Ectodermal cell (in vitro differentiated cells): ENCODE measurements at regions not wholly inside any gene's neighbourhood (a gene's known extent, or its start where the extent isn't known, plus 50 kb on each side); places are given as distances from the start of the nearest gene placed in this dataset.
"Not testable (repeated sequence)": the region's sequence is repeated elsewhere in the genome, so short reads cannot be mapped to it uniquely, and the experiment has no call there.

Experiments
- H3K27ac ChIP-seq: 2 replicates; pipeline ENCODE4 v1.7.0; 2013; ENCODE audit warnings: mild to moderate bottlenecking, low read depth, low read length; ENCODE audit not compliant: insufficient read depth, poor library complexity, severe bottlenecking
- H3K27me3 ChIP-seq: 2 replicates; pipeline ENCODE4 v1.7.0; 2013; ENCODE audit warnings: mild to moderate bottlenecking, low read length; ENCODE audit not compliant: insufficient read depth, control insufficient read depth, poor library complexity, severe bottlenecking
- H3K36me3 ChIP-seq: one replicate; pipeline ENCODE4 v1.7.0; 2013; ENCODE audit warnings: low read length; ENCODE audit not compliant: control insufficient read depth, insufficient read depth
- H3K4me1 ChIP-seq: one replicate; pipeline ENCODE4 v1.7.0; 2013; ENCODE audit warnings: low read length; ENCODE audit not compliant: control insufficient read depth, insufficient read depth
- H3K4me3 ChIP-seq: 2 replicates; pipeline ENCODE4 v1.7.0; 2013; ENCODE audit warnings: low read depth, low read length, control low read depth; ENCODE audit not compliant: insufficient read depth
- H3K9me3 ChIP-seq: 2 replicates; pipeline ENCODE4 v1.7.0; 2013; ENCODE audit warnings: mild to moderate bottlenecking, low read length, moderate library complexity; ENCODE audit not compliant: control insufficient read depth
- WGBS, 2 experiments: methylation state at CpG; one replicate each; pipeline ENCODE4 v1.1.7; 2013; ENCODE audit warnings: missing lambda C conversion rate in 2 of 2; 5-methylcytosine and 5-hydroxymethylcytosine counted together

DNA sequence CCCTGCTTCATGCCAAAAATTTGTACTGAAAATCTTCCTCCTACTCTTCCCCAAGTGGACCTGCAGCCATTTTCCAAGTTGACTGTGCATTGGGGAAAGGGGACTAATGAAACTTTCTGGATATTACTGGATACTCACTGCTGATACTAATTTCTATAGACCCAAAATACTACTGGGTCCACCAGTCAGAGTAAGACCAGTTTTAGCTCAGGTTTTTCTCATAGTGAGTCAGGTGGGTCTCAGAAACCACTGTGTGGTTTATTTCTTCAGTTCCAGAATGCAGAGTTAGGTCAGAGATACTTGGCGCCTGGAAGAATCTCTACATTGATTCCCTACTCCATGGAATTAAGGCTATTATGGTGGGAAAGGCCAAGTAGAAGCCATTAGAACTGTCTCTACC lies 274.8 kb upstream of the SYNCRIP start:
- Histone ChIP-seq H3K9me3 (no peaks in the 10 kb centered on the region), H3K27ac (no peak overlapping the region), H3K4me3 (no peak overlapping the region), H3K36me3 (no peaks in the 10 kb centered on the region), H3K27me3 (no peaks in the 10 kb centered on the region), H3K4me1 (no peaks in the 10 kb centered on the region)
- 95% methylated on average over 1 of the region's 1 CpG; no CpG with 5 or more reads in 1 of the 2 experiments for WGBS, 2 experiments

DNA sequence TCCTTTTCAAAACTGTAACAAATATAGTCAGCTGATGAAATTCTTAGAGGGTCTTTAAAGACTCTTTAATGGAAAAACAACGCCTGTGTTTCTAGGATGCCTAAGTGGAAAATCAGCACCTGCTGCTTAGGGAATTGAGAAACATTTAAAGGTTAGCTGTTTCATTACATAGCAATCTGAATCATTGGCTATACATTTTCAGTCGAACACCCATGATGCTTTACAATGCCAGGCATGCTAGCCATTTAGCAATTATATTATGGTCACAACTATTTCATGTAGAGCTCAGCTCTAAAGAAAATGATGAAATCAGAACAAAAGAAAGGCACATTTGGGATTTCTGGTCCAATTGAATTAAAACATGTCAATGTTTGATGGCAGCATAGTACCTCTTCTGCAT lies 270.3 kb upstream of the SYNCRIP start:
- no peaks in the 10 kb centered on the region for H3K27me3 ChIP-seq
- no peaks in the 10 kb centered on the region for H3K36me3 ChIP-seq
- no peak overlapping the region for H3K4me3 ChIP-seq
- no peak overlapping the region for H3K27ac ChIP-seq
- no peaks in the 10 kb centered on the region for H3K4me1 ChIP-seq
- WGBS, 2 experiments: 86 to 93% methylated on average over 2 of the region's 2 CpGs
- H3K9me3 ChIP-seq: peaks cover 2% of the 10 kb centered on the region

DNA sequence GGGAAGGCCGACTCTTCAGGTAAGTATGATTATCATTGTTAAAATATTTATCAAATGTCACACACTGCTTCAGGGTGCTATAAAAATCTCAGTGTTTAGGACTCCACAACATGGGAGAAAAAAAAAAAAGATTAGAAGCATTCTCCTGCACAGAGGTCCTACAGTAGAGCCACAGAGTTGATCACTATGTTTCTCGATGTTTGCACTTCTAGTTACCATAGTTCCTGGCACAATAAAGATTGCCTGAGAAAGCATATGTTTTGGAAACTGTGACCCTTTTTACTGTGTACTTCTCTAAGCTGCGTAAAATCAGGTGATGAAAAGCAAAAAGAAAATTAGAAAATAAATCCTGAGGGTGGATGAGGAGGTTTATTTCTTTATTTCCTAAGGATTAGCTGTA lies 269.9 kb upstream of the SYNCRIP start:
- no peaks in the 10 kb centered on the region for H3K4me1 ChIP-seq
- H3K4me3 ChIP-seq: no peak overlapping the region
- H3K36me3 ChIP-seq: no peaks in the 10 kb centered on the region
- peaks cover 2% of the 10 kb centered on the region for H3K9me3 ChIP-seq
- 98% methylated on average over 2 of the region's 3 CpGs for WGBS, 2 experiments
- H3K27me3 ChIP-seq: no peaks in the 10 kb centered on the region
- H3K27ac ChIP-seq: no peak overlapping the region

DNA sequence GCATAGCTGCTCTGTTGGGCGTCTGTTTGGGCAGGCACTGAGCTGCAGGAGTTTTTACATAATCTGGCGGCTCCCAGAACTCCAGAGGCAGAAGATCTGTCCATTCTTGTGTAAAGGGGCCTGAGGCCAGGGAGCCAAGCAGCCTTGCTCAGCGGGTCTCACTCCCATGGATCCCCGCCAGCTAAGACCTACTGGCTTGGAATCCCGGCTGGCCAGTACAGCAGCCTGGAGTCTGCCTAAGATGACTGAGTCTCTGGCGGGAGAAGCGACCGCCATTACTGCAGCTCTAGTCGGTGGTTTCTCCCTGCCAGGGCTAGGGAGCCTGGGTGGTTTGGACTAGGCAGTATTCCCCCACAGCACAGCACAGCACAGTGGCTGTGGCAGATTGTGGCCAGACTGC lies 268.4 kb upstream of the SYNCRIP start:
- H3K4me1 ChIP-seq: no peaks in the 10 kb centered on the region
- 88 to 93% methylated on average over 9 of the region's 9 CpGs for WGBS, 2 experiments
- H3K27me3 ChIP-seq: no peaks in the 10 kb centered on the region
- H3K27ac ChIP-seq: no peak overlapping the region
- H3K9me3 ChIP-seq: peaks cover 2% of the 10 kb centered on the region
- no peaks in the 10 kb centered on the region for H3K36me3 ChIP-seq
- no peak overlapping the region for H3K4me3 ChIP-seq

DNA sequence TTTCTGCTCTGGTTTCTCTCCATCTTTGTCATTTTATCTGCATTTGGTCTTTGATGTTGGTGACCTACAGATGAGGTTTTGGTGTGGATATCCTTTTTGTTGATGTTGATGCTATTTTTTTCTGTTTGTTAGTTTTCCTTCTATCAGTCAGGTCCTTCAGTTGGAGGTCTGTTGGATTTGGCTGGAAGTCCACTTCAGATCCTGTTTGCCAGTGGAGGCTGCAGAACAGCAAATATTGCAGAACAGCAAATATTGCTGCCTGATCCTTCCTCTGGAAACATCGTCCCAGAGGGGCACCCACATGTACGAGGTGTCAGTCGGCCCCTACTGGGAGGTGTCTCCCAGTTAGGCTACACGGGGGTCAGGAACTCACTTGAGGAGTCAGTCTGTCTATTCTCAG lies 265.4 kb upstream of the SYNCRIP start:
- H3K4me3 ChIP-seq, H3K27me3 ChIP-seq, H3K9me3 ChIP-seq, H3K4me1 ChIP-seq, H3K36me3 ChIP-seq, H3K27ac ChIP-seq: not testable (repeated sequence)
- WGBS, 2 experiments: 89 to 91% methylated on average over 4 of the region's 4 CpGs

DNA sequence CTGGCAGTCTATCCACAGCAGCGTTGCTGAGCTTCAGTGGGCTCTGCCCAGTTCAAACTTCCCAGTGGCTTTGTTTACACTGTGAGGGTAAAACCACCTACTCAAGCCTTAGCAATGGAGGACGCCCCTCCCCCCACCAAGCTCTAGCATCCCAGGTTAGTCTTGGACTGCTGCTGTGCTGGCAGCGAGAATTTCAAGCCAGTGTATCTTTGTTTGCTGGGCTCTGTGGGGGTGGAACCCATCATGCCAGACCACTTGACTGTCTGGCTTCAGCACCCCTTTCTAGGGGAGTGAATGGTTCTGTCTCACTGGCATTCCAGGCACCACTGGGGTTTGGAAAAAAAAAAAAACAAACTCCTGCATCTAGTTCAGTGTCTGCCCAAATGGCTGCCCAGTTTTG lies 249.7 kb upstream of the SYNCRIP start:
- H3K4me3 ChIP-seq: no peak overlapping the region
- WGBS, 2 experiments: 54 to 55% methylated on average over 3 of the region's 3 CpGs
- no peaks in the 10 kb centered on the region for H3K27me3 ChIP-seq
- no peak overlapping the region for H3K27ac ChIP-seq
- H3K36me3 ChIP-seq: no peaks in the 10 kb centered on the region
- H3K9me3 ChIP-seq: no peaks in the 10 kb centered on the region
- peaks cover 10% of the 10 kb centered on the region for H3K4me1 ChIP-seq

DNA sequence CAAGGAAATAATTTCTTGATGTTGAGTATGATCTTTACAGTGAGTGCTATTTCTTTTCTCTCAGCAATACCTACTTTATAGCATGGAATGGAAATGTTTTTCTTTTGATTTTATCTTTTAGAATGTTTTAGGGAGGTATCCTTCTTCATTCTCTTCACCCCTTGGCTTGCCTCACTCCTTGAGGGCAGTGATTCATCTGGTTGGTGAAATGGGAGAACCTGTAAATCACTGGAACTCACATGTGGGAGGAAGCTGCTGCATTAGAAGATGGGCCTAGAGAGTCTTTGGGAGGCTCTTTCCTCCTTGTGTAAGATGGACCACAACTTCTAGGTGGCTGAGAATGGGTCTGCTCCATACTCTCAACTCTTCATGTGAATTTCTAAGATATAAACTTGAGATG lies 244.8 kb upstream of the SYNCRIP start:
- Histone ChIP-seq H3K4me3 (no peak overlapping the region), H3K4me1 (peaks cover 7% of the 10 kb centered on the region), H3K27ac (no peak overlapping the region), H3K27me3 (no peaks in the 10 kb centered on the region), H3K9me3 (no peaks in the 10 kb centered on the region), H3K36me3 (no peaks in the 10 kb centered on the region)

DNA sequence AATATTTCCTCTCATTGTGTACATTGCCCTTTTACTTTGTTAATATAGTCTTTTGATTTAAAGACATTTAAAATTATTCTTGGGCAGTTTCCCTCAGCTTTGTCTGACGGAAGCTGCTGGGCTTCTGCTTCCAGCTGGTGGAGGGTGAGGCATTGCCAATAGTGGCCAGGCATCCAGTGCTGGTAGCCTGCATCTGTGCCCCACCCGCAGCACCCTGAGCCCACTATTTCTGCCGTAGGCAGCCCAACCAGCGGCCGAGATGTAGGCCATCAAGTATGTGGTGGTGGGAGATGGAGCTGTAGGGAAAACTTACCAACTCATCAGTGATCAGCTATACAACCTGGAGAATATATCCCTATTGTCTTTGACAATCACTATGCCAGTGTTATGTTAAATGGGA lies 226.0 kb upstream of the SYNCRIP start:
- Histone ChIP-seq H3K27me3 (no peaks in the 10 kb centered on the region), H3K4me1 (no peaks in the 10 kb centered on the region), H3K9me3 (no peaks in the 10 kb centered on the region), H3K4me3 (no peak overlapping the region), H3K27ac (no peak overlapping the region), H3K36me3 (no peaks in the 10 kb centered on the region)
- WGBS, 2 experiments: 96 to 98% methylated on average over 5 of the region's 5 CpGs

DNA sequence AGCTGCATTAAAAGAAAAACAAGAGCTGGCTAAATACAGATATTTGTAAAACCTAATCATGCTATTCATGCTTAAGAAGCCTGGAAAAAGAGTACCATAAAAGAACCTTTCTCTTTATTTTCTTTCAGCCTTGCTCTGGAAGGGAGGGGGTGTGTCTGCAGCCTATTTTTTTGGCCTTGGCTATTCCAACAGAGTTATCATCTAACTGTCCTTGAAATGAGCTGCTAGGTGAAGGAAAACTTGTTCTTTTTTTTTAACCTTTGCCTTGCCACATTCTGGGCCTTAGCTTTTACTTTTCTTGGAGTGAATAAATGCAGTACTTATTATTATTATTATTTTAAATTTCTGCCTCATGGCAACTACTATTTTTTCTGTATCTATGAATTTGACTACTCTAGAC lies 224.9 kb upstream of the SYNCRIP start:
- H3K27me3 ChIP-seq: no peaks in the 10 kb centered on the region
- H3K36me3 ChIP-seq: no peaks in the 10 kb centered on the region
- no peaks in the 10 kb centered on the region for H3K4me1 ChIP-seq
- no peak overlapping the region for H3K4me3 ChIP-seq
- no peak overlapping the region for H3K27ac ChIP-seq
- no peaks in the 10 kb centered on the region for H3K9me3 ChIP-seq

DNA sequence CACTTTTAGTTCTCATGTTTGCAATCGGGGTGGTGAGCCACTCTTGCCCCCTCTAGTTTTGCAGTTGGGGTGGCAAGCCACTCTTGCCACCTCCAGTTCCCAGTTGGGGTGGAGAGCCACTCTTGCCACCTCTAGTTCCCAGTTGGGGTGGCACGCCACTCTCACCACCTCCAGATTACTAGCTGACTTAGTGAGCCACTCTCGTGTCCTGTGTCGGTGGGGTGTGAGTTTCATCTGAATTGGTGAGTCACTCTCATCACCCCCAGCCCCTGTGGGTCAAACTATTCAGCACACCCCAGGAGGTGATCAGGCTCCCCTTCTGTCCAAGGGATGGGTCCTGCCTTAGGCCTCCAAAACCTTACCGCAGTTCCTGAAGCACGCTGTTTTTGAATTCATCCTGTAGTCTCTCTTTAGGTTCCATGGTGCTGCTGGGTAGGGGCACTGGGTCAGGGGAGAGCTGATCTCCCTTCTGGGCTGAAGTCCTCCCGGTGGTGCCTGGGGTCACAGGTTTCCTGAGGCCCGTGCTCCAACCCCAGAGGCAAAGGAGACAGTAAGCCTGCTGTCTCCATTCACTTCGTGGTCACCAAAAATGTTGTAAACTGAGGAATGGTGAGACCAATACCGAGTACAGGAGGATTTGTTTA lies 224.2 kb upstream of the SYNCRIP start:
- H3K4me1 ChIP-seq: no peaks in the 10 kb centered on the region
- no peaks in the 10 kb centered on the region for H3K27me3 ChIP-seq
- no peak overlapping the region for H3K27ac ChIP-seq
- no peaks in the 10 kb centered on the region for H3K9me3 ChIP-seq
- H3K4me3 ChIP-seq: no peak overlapping the region
- WGBS, 2 experiments: 79 to 86% methylated on average over 10 of the region's 10 CpGs
- no peaks in the 10 kb centered on the region for H3K36me3 ChIP-seq

DNA sequence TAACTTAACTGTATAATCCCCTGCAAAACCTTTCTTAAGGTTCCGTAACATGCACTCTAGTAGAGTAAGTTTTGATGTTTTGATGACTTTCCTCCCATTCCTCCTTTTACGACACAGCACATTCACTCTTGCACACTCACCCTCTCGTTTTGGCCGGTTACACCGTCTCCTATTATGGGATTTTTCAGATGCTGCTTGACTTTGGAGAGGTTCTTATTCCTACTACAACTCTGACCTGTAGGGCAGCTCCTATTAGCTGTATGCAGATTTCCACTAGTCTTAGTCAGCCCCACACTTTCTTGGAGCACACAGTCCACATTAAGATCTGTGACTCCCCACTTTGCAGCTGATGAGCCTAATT lies 223.7 kb upstream of the SYNCRIP start:
- 85 to 97% methylated on average over 5 of the region's 5 CpGs for WGBS, 2 experiments
- H3K27ac ChIP-seq: no peak overlapping the region

More for the DNA sequence above, 223.7 kb upstream of the SYNCRIP start:
- Histone ChIP-seq H3K4me3 (no peak overlapping the region), H3K27me3 (no peaks in the 10 kb centered on the region), H3K36me3 (no peaks in the 10 kb centered on the region), H3K9me3 (no peaks in the 10 kb centered on the region), H3K4me1 (no peaks in the 10 kb centered on the region)
